Progenitor cell of endocrine pancreas (in vitro differentiated cells): ENCODE measurements at regions not wholly inside any gene's neighbourhood (a gene's known extent, or its start where the extent isn't known, plus 50 kb on each side); places are given as distances from the start of the nearest gene placed in this dataset.

ENCODE experiments used
- DNase-seq: peaks from one replicate; pipeline ENCODE4 v3.0.0; 2021; ENCODE audit warnings: low spot score; ENCODE audit not compliant: unreplicated experiment
- H3K27ac Mint-ChIP-seq: 2 replicates; pipeline ENCODE4 v1.8.0; 2021; ENCODE audit warnings: mild to moderate bottlenecking, moderate library complexity, mixed read lengths
- H3K27me3 Mint-ChIP-seq: 2 replicates; pipeline ENCODE4 v1.8.0; 2021; ENCODE audit warnings: mixed read lengths
- H3K36me3 Mint-ChIP-seq: 2 replicates; pipeline ENCODE4 v1.8.0; 2022; ENCODE audit warnings: mixed read lengths; ENCODE audit not compliant: insufficient read depth
- H3K4me1 Mint-ChIP-seq: 2 replicates; pipeline ENCODE4 v1.8.0; 2021; ENCODE audit warnings: low read depth, mixed read lengths
- H3K4me3 Mint-ChIP-seq: 2 replicates; pipeline ENCODE4 v1.8.0; 2021; ENCODE audit warnings: low read depth, mild to moderate bottlenecking, moderate library complexity, mixed read lengths
- H3K9me3 Mint-ChIP-seq: 2 replicates; pipeline ENCODE4 v1.8.0; 2021; ENCODE audit warnings: low read depth, mixed read lengths
- CTCF ChIP-seq: fragments of 200-600 bp; sonication (generic); IDR thresholded peaks from one replicate; pipeline ENCODE4 v1.5.0; 2021; ENCODE audit warnings: antibody characterized with exemption, mild to moderate bottlenecking; ENCODE audit not compliant: unreplicated experiment

GRCh38 chr17:34443619-34444469 is 80.8 kb upstream of the CCL1 start:
- Mint-ChIP-seq H3K36me3 (no peaks in the 10 kb centered on the region), H3K4me3 (no peak overlapping the region), H3K27ac (peak overlapping the region; percentile 22), H3K9me3 (no peaks in the 10 kb centered on the region), H3K27me3 (peaks cover 49% of the 10 kb centered on the region), H3K4me1 (no peaks in the 10 kb centered on the region)
- DNase-seq: no peak
- peak; percentile 54 for TF ChIP-seq CTCF

- Mint-ChIP-seq H3K4me1 (no peaks in the 10 kb centered on the region), H3K36me3 (no peaks in the 10 kb centered on the region), H3K27ac (no peak overlapping the region), H3K9me3 (no peaks in the 10 kb centered on the region), H3K27me3 (peaks cover 49% of the 10 kb centered on the region), H3K4me3 (no peak overlapping the region)
- no peak for DNase-seq
- TF ChIP-seq CTCF: no peak
These were observed 79.5 kb upstream of the CCL1 start for GRCh38 chr17:34442387-34443111.

GRCh38 chr17:34437188-34437587 is 74.2 kb upstream of the CCL1 start:
- no peak for DNase-seq
- Mint-ChIP-seq H3K27me3 (peaks cover 40% of the 10 kb centered on the region), H3K36me3 (no peaks in the 10 kb centered on the region), H3K9me3 (no peaks in the 10 kb centered on the region), H3K27ac (no peak overlapping the region), H3K4me1 (peaks cover 5% of the 10 kb centered on the region), H3K4me3 (no peak overlapping the region)
- TF ChIP-seq CTCF: no peak

GRCh38 chr17:34436607-34437006 is 73.6 kb upstream of the CCL1 start:
- Mint-ChIP-seq H3K36me3 (no peaks in the 10 kb centered on the region), H3K27ac (no peak overlapping the region), H3K4me1 (peaks cover 5% of the 10 kb centered on the region), H3K4me3 (no peak overlapping the region), H3K27me3 (peaks cover 34% of the 10 kb centered on the region), H3K9me3 (no peaks in the 10 kb centered on the region)
- DNase-seq: no peak
- TF ChIP-seq CTCF: no peak

- TF ChIP-seq CTCF: no peak
- H3K9me3 Mint-ChIP-seq: no peaks in the 10 kb centered on the region
- DNase-seq: no peak
- H3K4me1 Mint-ChIP-seq: peaks cover 5% of the 10 kb centered on the region
- no peak overlapping the region for H3K27ac Mint-ChIP-seq
- H3K27me3 Mint-ChIP-seq: peaks cover 22% of the 10 kb centered on the region
- no peak overlapping the region for H3K4me3 Mint-ChIP-seq
- H3K36me3 Mint-ChIP-seq: no peaks in the 10 kb centered on the region
These were observed 72.3 kb upstream of the CCL1 start for GRCh38 chr17:34435182-34435928.
